K562 (cell line): ENCODE measurements at regions not wholly inside any gene's neighbourhood (a gene's known extent, or its start where the extent isn't known, plus 50 kb on each side); places are given as distances from the start of the nearest gene placed in this dataset.

ENCODE experiments used
- ATAC-seq: fragments of 200-7000 bp; cut with Tn5 transposase; 3 replicates; pipeline ENCODE4 v1.9.1; 2020; ENCODE audit warnings: moderate library complexity
- BruUV-seq: library from RNA; stranded (reverse); fragments of 400-500 nt; replicated peaks from 2 replicates; lab custom pipeline; 2021; lab: Mats Ljungman, UMichigan
- CTCF ChIA-PET: fragments of 300-600 bp; formaldehyde crosslinking; extraction: SDS; loops from one replicate; lab custom pipeline; 2021; ENCODE audit warnings: low intra/inter-chr PET ratio; lab: Yijun Ruan, JAX
- POLR2A ChIA-PET: fragments of 300-600, 350-650 bp; sonication (Branson Sonifier 250); formaldehyde crosslinking; extraction: SDS; loops from one replicate; lab custom pipeline; 2021; ENCODE audit warnings: antibody characterized with exemption, inconsistent platforms; lab: Yijun Ruan, JAX
- DNase-seq, 4 experiments: peaks; one replicate each; pipeline versions ENCODE4 v3.0.0 to v3.0.0-alpha.2; 2011 to 2018; ENCODE audit warnings: low spot score in 3 of 4, mixed read lengths in 3 of 4; ENCODE audit errors: extremely low read depth in 1 of 4
- FAIRE-seq: peaks from 2 replicates; lab custom pipeline; 2011; peaks lifted over from hg19 to GRCh38; lab: Jason Lieb, UNC
- H2AFZ ChIP-seq: 2 replicates; pipeline ENCODE4 v1.6.0; 2011; ENCODE audit warnings: low read depth, low read length, control low read depth, inconsistent platforms
- H3K27ac ChIP-seq: fragments of 200-600 bp; 3 replicates; pipeline ENCODE4 v1.8.0; 2011; ENCODE audit warnings: low read depth, mild to moderate bottlenecking, control low read depth, inconsistent platforms, low read length, moderate library complexity, mixed read lengths; ENCODE audit errors: extremely low read depth
- H3K27me3 ChIP-seq, 2 experiments: fragments of 300-600 bp in 1 of 2; 2 replicates in 1 of 2; 3 replicates in 1 of 2; pipeline versions ENCODE4 v1.6.0 to v1.8.0; 2011; ENCODE audit warnings: inconsistent platforms in 2 of 2, low read length in 2 of 2, mild to moderate bottlenecking in 1 of 2, mixed read lengths in 1 of 2, moderate library complexity in 1 of 2; ENCODE audit not compliant: control insufficient read depth in 2 of 2, insufficient read depth in 2 of 2
- H3K36me3 ChIP-seq: fragments of 300-600 bp; 3 replicates; pipeline ENCODE4 v1.8.0; 2011; ENCODE audit warnings: mild to moderate bottlenecking, low read length, inconsistent platforms; ENCODE audit not compliant: control insufficient read depth, insufficient read depth
- H3K4me1 ChIP-seq, 2 experiments: fragments of 200-600 bp in 1 of 2; replicated peaks in 1 of 2; 2 replicates in 1 of 2; 3 replicates in 1 of 2; pipeline versions ENCODE4 v1.5.1 to v1.8.0; 2011; ENCODE audit warnings: inconsistent platforms in 2 of 2, low read length in 2 of 2, mild to moderate bottlenecking in 1 of 2, mixed read lengths in 1 of 2, moderate library complexity in 1 of 2; ENCODE audit not compliant: control insufficient read depth in 2 of 2, insufficient read depth in 2 of 2
- H3K4me2 ChIP-seq: 2 replicates; pipeline ENCODE4 v1.6.1; 2011; ENCODE audit warnings: low read length, control low read depth, inconsistent platforms, mixed read lengths; ENCODE audit not compliant: insufficient read depth
- H3K4me3 ChIP-seq: fragments of 200-600 bp; sonication (generic), shearing (Covaris generic); 2 replicates; pipeline ENCODE4 v1.5.1; 2016; ENCODE audit warnings: control low read depth, inconsistent platforms
- H3K79me2 ChIP-seq: fragments of 200-600 bp; 3 replicates; pipeline ENCODE4 v1.8.0; 2011; ENCODE audit warnings: low read length, inconsistent platforms; ENCODE audit not compliant: control insufficient read depth, insufficient read depth
- H3K9ac ChIP-seq, 2 experiments: 2 replicates each; pipeline versions ENCODE4 v1.6.0 to v1.6.1; 2011; ENCODE audit warnings: low read depth in 2 of 2, low read length in 2 of 2, control low read depth in 1 of 2, inconsistent platforms in 1 of 2, mild to moderate bottlenecking in 1 of 2, mixed read lengths in 1 of 2; ENCODE audit not compliant: insufficient read depth in 1 of 2
- H3K9me1 ChIP-seq: one replicate; pipeline ENCODE4 v1.6.0; 2011; ENCODE audit warnings: inconsistent platforms, mild to moderate bottlenecking, low read length, moderate library complexity; ENCODE audit not compliant: control insufficient read depth, insufficient read depth
- H3K9me3 ChIP-seq: replicated peaks from 2 replicates; pipeline ENCODE4 v1.5.1; 2011; ENCODE audit warnings: low read depth, low read length, inconsistent platforms; ENCODE audit not compliant: control insufficient read depth, insufficient read depth
- H4K20me1 ChIP-seq: replicated peaks from 2 replicates; pipeline ENCODE4 v1.6.1; 2011; ENCODE audit warnings: low read length, inconsistent platforms, mixed read lengths; ENCODE audit not compliant: control insufficient read depth, insufficient read depth
- FOXA3 ChIP-seq, 2 experiments: fragments of 450-650 bp in 1 of 2; sonication (generic) in 1 of 2; formaldehyde crosslinking; IDR thresholded peaks in 1 of 2; conservative IDR thresholded peaks in 1 of 2; 2 replicates each; pipeline versions ENCODE4 v1.4.0 to v1.8.0; 2020 to 2022; ENCODE audit warnings: mild to moderate bottlenecking in 2 of 2, missing genetic modification reagents in 1 of 2
- NFIC ChIP-seq: fragments of 450-650 bp; IDR thresholded peaks from 2 replicates; pipeline ENCODE4 v1.6.1; 2017; ENCODE audit warnings: mild to moderate bottlenecking, inconsistent platforms
- RUNX1 ChIP-seq: sonication (generic); IDR thresholded peaks from 2 replicates; pipeline ENCODE4 v1.6.1; 2016; ENCODE audit warnings: antibody characterized with exemption, low read depth
- SPI1 ChIP-seq: IDR thresholded peaks from 2 replicates; pipeline ENCODE4 v1.6.1; 2011; ENCODE audit warnings: low read depth, low read length, control low read depth, borderline replicate concordance
- VEZF1 ChIP-seq: fragments of 200-800 bp; sonication (Bioruptor generic); IDR thresholded peaks from 2 replicates; pipeline ENCODE4 v1.6.1; 2017; ENCODE audit warnings: missing genetic modification characterization, missing compliant biosample characterization
- ZNF274 ChIP-seq: IDR thresholded peaks from 2 replicates; pipeline ENCODE4 v1.6.1; 2011; ENCODE audit warnings: low read depth, mild to moderate bottlenecking, low read length, moderate library complexity, borderline replicate concordance
- ZNF324 ChIP-seq: fragments of 250-450 bp; sonication (Bioruptor Pico); IDR thresholded peaks from 2 replicates; pipeline ENCODE4 v1.4.0; 2020; ENCODE audit warnings: mild to moderate bottlenecking
- ZZZ3 ChIP-seq: fragments of 450-650 bp; IDR thresholded peaks from 2 replicates; pipeline ENCODE4 v1.6.1; 2016; ENCODE audit warnings: antibody characterized with exemption, mild to moderate bottlenecking, moderate library complexity
- WGBS: fragments of 100-300 bp; shearing (Covaris generic); methylation state at CpG from one replicate; pipeline ENCODE4 v1.1.6; 2016; ENCODE audit warnings: low coverage, mixed read lengths; ENCODE audit not compliant: insufficient coverage; ENCODE audit errors: missing lambda C conversion rate; 5-methylcytosine and 5-hydroxymethylcytosine counted together
- in situ Hi-C: fragments of 300-500 bp; cut with MboI; formaldehyde crosslinking; loops from 4 replicates; pipeline ENCODE4 v1.15.0; 2018; ENCODE audit warnings: inconsistent platforms, mixed read lengths
- intact Hi-C: fragments of 100-400 bp; cut with micrococcal nuclease; formaldehyde crosslinking; loops from 2 replicates; pipeline ENCODE4 v1.14.2; 2022

GRCh38 chr1:224488806-224489499, 54.4 kb upstream of the WDR26 start:
- H2AFZ ChIP-seq: no peak overlapping the region
- no TSS peak for BruUV-seq
- ChIA-PET POLR2A (interaction anchor here (0.8 to 1.6 kb wide), 4 partner anchors 9 to 25 kb away, joined by 3 to 9 read pairs (median 4); no protein-coding TSS in a partner anchor), CTCF (no interaction called here)
- no peak for DNase-seq
- no peaks in the 10 kb centered on the region for H3K36me3 ChIP-seq
- WGBS: 38% methylated on average over 2 of the region's 2 CpGs
- H3K9ac ChIP-seq: no peak overlapping the region
- intact Hi-C loops: no loop called here
- no peak for FAIRE-seq
- H3K4me1 ChIP-seq: no peaks in the 10 kb centered on the region; a peak in 1 of 5 replicates
- no peak for ATAC-seq
- in situ Hi-C loops: no loop called here
- no peaks in the 10 kb centered on the region for H3K9me3 ChIP-seq
- no peak overlapping the region for H3K4me2 ChIP-seq
- no peak overlapping the region for H3K4me3 ChIP-seq
- no peaks in the 10 kb centered on the region for H4K20me1 ChIP-seq
- H3K79me2 ChIP-seq: no peaks in the 10 kb centered on the region
- H3K27me3 ChIP-seq: peaks cover 5 to 12% of the 10 kb centered on the region in 2 experiments; a peak in 2 of 5 replicates
- no peaks in the 10 kb centered on the region for H3K9me1 ChIP-seq
- TF ChIP-seq ZNF324 (CRISPR knock-in tag) (no peak), RUNX1 (no peak), ZNF274 (no peak), FOXA3 (CRISPR knock-in tag; conservative IDR thresholded peaks at IDR 0.05 in 1 of 2, IDR thresholded peaks at IDR 0.05 in 1 of 2) (no peak), NFIC (no peak), ZZZ3 (no peak), VEZF1 (no peak), SPI1 (no peak)
- H3K27ac ChIP-seq: no peak overlapping the region
